ENCODE measurements at regions not wholly inside any gene's neighbourhood (a gene's known extent, or its start where the extent isn't known, plus 50 kb on each side); places are given as distances from the start of the nearest gene placed in this dataset.

DNA sequence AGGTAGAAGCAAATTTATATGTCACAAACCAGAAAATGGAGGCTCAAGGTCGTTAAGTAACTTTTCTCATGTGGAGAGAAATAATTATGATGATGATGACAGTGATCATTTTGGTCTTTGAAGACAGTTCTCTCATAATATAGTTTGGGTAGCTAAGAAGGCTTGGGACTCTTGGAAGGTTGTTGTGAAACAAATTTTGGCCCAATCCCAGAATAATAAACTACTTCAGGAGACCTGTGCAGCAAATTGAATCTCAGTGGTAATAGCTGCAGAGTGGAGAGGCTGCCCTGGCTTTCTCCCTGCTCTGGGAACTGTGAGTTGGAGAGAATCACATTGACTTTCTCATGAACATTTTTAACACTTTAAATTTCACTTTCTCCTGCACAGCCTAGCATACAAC, 217.2 kb upstream of the BOD1L1 start:
- no peak overlapping the region for H3K27ac Mint-ChIP-seq
- intact Hi-C loops (cut with micrococcal nuclease): no loop called here
- CTCF ChIA-PET: no interaction called here
- POLR2A ChIA-PET: no interaction called here
- H3K36me3 Mint-ChIP-seq (ENCODE audit: low read depth): no peaks in the 10 kb centered on the region
- peaks cover 2% of the 10 kb centered on the region for H3K27me3 Mint-ChIP-seq
- H3K9me3 Mint-ChIP-seq: no peaks in the 10 kb centered on the region
- no peak for DNase-seq
- H3K4me1 Mint-ChIP-seq: no peaks in the 10 kb centered on the region
- no peak for ATAC-seq (ENCODE audit: low read depth)
- TF ChIP-seq CTCF (IDR thresholded peaks at IDR 0.05): no peak
- H3K4me3 Mint-ChIP-seq: no peak overlapping the region

- no peak overlapping the region for H3K4me3 Mint-ChIP-seq
- H3K36me3 Mint-ChIP-seq (ENCODE audit: low read depth): no peaks in the 10 kb centered on the region
- ChIA-PET POLR2A (no interaction called here), CTCF (no interaction called here)
- no peak overlapping the region for H3K27ac Mint-ChIP-seq
- no peaks in the 10 kb centered on the region for H3K9me3 Mint-ChIP-seq
- H3K4me1 Mint-ChIP-seq: no peaks in the 10 kb centered on the region
- ATAC-seq (ENCODE audit: low read depth): no peak
- intact Hi-C loops (cut with micrococcal nuclease): no loop called here
- DNase-seq: no peak
- peaks cover 2% of the 10 kb centered on the region for H3K27me3 Mint-ChIP-seq
- no peak for TF ChIP-seq CTCF (IDR thresholded peaks at IDR 0.05)
These were observed 222.3 kb upstream of the BOD1L1 start for GRCh38 chr4:13849778-13850177.

- CTCF ChIA-PET: no interaction called here
These were observed 223.8 kb upstream of the BOD1L1 start for GRCh38 chr4:13851085-13851940.

DNA sequence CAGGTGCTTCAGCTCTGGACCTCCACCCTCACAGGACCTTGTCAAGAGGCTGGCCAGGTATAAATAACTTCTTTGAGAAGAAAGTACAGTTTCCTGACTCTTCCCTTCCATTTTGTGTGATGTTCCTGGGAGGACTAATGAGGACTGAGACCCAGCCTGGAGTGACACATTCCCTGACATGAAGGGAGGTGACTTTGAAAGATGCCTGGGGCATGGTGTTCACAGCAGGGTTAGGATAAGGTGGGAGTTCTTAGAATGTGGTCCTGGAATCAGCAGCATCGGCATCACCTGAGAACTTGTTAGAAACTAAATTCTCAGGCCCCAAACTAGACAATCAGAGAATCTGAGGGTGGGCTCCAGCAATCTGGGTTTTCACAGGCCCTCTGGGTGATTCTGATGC, 224.9 kb upstream of the BOD1L1 start:
- H3K27ac Mint-ChIP-seq: no peak overlapping the region

More at GRCh38 chr4:13851085-13851940, 223.8 kb upstream of the BOD1L1 start:
- intact Hi-C loops (cut with micrococcal nuclease): no loop called here
- Mint-ChIP-seq H3K4me3 (no peak overlapping the region), H3K36me3 (ENCODE audit: low read depth) (no peaks in the 10 kb centered on the region), H3K9me3 (no peaks in the 10 kb centered on the region), H3K4me1 (no peaks in the 10 kb centered on the region), H3K27ac (no peak overlapping the region), H3K27me3 (peaks cover 2% of the 10 kb centered on the region)
- POLR2A ChIA-PET: no interaction called here
- DNase-seq (no peak), ATAC-seq (ENCODE audit: low read depth) (no peak)
- no peak for TF ChIP-seq CTCF (IDR thresholded peaks at IDR 0.05)

DNA sequence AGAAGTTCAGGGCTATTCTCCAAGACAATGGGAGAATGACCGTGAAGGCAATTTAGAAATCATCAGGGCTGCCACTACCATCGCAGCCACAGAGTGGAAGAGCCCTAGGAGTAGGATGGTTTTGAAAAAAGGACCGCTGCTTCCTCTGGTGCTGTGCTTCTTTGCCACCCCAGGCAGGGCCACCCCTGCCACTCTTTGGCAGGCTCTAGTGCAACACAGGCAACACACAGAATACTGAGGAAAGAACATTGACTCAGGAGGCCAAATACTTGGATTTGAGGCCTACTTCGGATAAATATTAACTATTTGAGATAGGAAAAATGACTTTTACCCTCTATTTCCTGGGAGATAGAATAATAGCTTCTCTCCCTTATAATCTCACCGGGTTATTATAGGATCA, 228.9 kb upstream of the BOD1L1 start:
- POLR2A ChIA-PET: no interaction called here
- ATAC-seq (ENCODE audit: low read depth) (no peak), DNase-seq (no peak)
- TF ChIP-seq CTCF (IDR thresholded peaks at IDR 0.05): no peak
- CTCF ChIA-PET: no interaction called here
- Mint-ChIP-seq H3K36me3 (ENCODE audit: low read depth) (no peaks in the 10 kb centered on the region), H3K27me3 (no peaks in the 10 kb centered on the region), H3K9me3 (no peaks in the 10 kb centered on the region), H3K27ac (no peak overlapping the region), H3K4me3 (no peak overlapping the region), H3K4me1 (no peaks in the 10 kb centered on the region)
- intact Hi-C loops (cut with micrococcal nuclease): no loop called here

More for the DNA sequence above, 224.9 kb upstream of the BOD1L1 start:
- Mint-ChIP-seq H3K27me3 (peaks cover 2% of the 10 kb centered on the region), H3K9me3 (no peaks in the 10 kb centered on the region), H3K36me3 (ENCODE audit: low read depth) (no peaks in the 10 kb centered on the region), H3K4me3 (no peak overlapping the region), H3K4me1 (no peaks in the 10 kb centered on the region)
- ChIA-PET POLR2A (no interaction called here), CTCF (no interaction called here)
- TF ChIP-seq CTCF (IDR thresholded peaks at IDR 0.05): no peak
- DNase-seq (no peak), ATAC-seq (ENCODE audit: low read depth) (no peak)
- intact Hi-C loops (cut with micrococcal nuclease): no loop called here

Measured in activated B cell treated with CpG ODN at 0.5 μM for 24 hours (primary cell).